Endothelial cell of umbilical vein (primary cell): ENCODE measurements at regions not wholly inside any gene's neighbourhood (a gene's known extent, or its start where the extent isn't known, plus 50 kb on each side); places are given as distances from the start of the nearest gene placed in this dataset.

Experiments used
- BruUV-seq: library from RNA; stranded (reverse); fragments of 400-500 nt; replicated peaks from 2 replicates; lab custom pipeline; 2021; lab: Mats Ljungman, UMichigan
- CTCF ChIA-PET: fragments of 300-600, 350-600 bp; sonication (Branson Sonifier 250); formaldehyde crosslinking; loops from one replicate; lab custom pipeline; 2021; ENCODE audit warnings: antibody characterized with exemption, inconsistent platforms; lab: Charles Lee
- POLR2A ChIA-PET: fragments of 300-600, 350-600 bp; sonication (Branson Sonifier 250); formaldehyde crosslinking; loops from one replicate; lab custom pipeline; 2021; ENCODE audit warnings: antibody characterized with exemption, inconsistent platforms; lab: Charles Lee
- DNase-seq: peaks from one replicate; pipeline ENCODE4 v3.0.0-alpha.2; 2011; ENCODE audit warnings: low read depth, low spot score
- FAIRE-seq: peaks from 2 replicates; lab custom pipeline; 2011; peaks lifted over from hg19 to GRCh38; lab: Jason Lieb, UNC
- H2AFZ ChIP-seq: 2 replicates; pipeline ENCODE4 v1.6.0; 2012; ENCODE audit warnings: low read depth, low read length, control low read depth, inconsistent platforms
- H3K27ac ChIP-seq: 2 replicates; pipeline ENCODE4 v1.5.1; 2011; ENCODE audit warnings: low read depth, mild to moderate bottlenecking, control low read depth, low read length, moderate library complexity; ENCODE audit not compliant: insufficient read depth
- H3K27me3 ChIP-seq, 2 experiments: 2 replicates each; pipeline versions ENCODE4 v1.6.0 to v1.6.1; 2011; ENCODE audit warnings: low read length in 2 of 2, mixed read lengths in 1 of 2; ENCODE audit not compliant: control insufficient read depth in 2 of 2, insufficient read depth in 2 of 2
- H3K36me3 ChIP-seq, 2 experiments: 2 replicates in 1 of 2; 3 replicates in 1 of 2; pipeline ENCODE4 v1.5.1; 2011; ENCODE audit warnings: low read length in 2 of 2, mild to moderate bottlenecking in 1 of 2, moderate library complexity in 1 of 2; ENCODE audit not compliant: control insufficient read depth in 2 of 2, insufficient read depth in 2 of 2; ENCODE audit errors: extremely low read depth in 1 of 2
- H3K4me1 ChIP-seq: 3 replicates; pipeline ENCODE4 v1.5.1; 2011; ENCODE audit warnings: mild to moderate bottlenecking, low read length; ENCODE audit not compliant: control insufficient read depth, insufficient read depth; ENCODE audit errors: extremely low read depth
- H3K4me2 ChIP-seq: 2 replicates; pipeline ENCODE4 v1.6.1; 2011; ENCODE audit warnings: low read length, control low read depth, mixed read lengths; ENCODE audit not compliant: insufficient read depth
- H3K4me3 ChIP-seq, 3 experiments: fragments of 200-600 bp in 1 of 3; sonication (generic), shearing (Covaris generic) in 1 of 3; replicated peaks in 1 of 3; 2 replicates each; pipeline ENCODE4 v1.5.1; 2011 to 2016; ENCODE audit warnings: control low read depth in 3 of 3, low read length in 3 of 3, mild to moderate bottlenecking in 2 of 3, inconsistent platforms in 1 of 3, low read depth in 1 of 3, moderate library complexity in 1 of 3; ENCODE audit not compliant: insufficient read depth in 1 of 3
- H3K79me2 ChIP-seq: 2 replicates; pipeline ENCODE4 v1.6.0; 2012; ENCODE audit warnings: low read length, inconsistent platforms; ENCODE audit not compliant: control insufficient read depth, insufficient read depth
- H3K9ac ChIP-seq: replicated peaks from 2 replicates; pipeline ENCODE3; 2011; ENCODE audit warnings: low read length, control low read depth; ENCODE audit not compliant: insufficient read depth; ENCODE audit errors: extremely low read depth
- H3K9me1 ChIP-seq: replicated peaks from 3 replicates; pipeline ENCODE4 v1.6.0; 2011; ENCODE audit warnings: mild to moderate bottlenecking, low read length; ENCODE audit not compliant: control insufficient read depth, insufficient read depth; ENCODE audit errors: extremely low read depth
- H3K9me3 ChIP-seq: replicated peaks from 2 replicates; pipeline ENCODE4 v1.5.1; 2012; ENCODE audit warnings: low read length, inconsistent platforms; ENCODE audit not compliant: control insufficient read depth, insufficient read depth
- H4K20me1 ChIP-seq: replicated peaks from 2 replicates; pipeline ENCODE3; 2011; ENCODE audit warnings: mild to moderate bottlenecking, low read length; ENCODE audit not compliant: control insufficient read depth, insufficient read depth; ENCODE audit errors: extremely low read depth
- CTCF ChIP-seq, 2 donors: IDR thresholded peaks; 1 replicate in 1 of 2; 2 replicates in 1 of 2; pipeline ENCODE4 v1.5.1; 2011; ENCODE audit warnings: low read length in 2 of 2, mild to moderate bottlenecking in 2 of 2, moderate library complexity in 2 of 2, control low read depth in 1 of 2, inconsistent platforms in 1 of 2, low read depth in 1 of 2; ENCODE audit not compliant: insufficient read depth in 1 of 2; ENCODE audit errors: extremely low read depth in 1 of 2
- EZH2 ChIP-seq: IDR thresholded peaks from 2 replicates; pipeline ENCODE4 v1.6.1; 2012; ENCODE audit warnings: borderline replicate concordance, low read depth, mild to moderate bottlenecking, moderate library complexity, low read length, inconsistent platforms; ENCODE audit not compliant: severe bottlenecking
- FOS ChIP-seq: IDR thresholded peaks from 2 replicates; pipeline ENCODE4 v1.6.1; 2011; ENCODE audit warnings: mild to moderate bottlenecking, low read length, moderate library complexity, borderline replicate concordance; ENCODE audit not compliant: insufficient read depth
- GATA2 ChIP-seq: IDR thresholded peaks from 2 replicates; pipeline ENCODE4 v1.7.0; 2011; ENCODE audit warnings: low read depth, mild to moderate bottlenecking, moderate library complexity, mixed read lengths, low read length; ENCODE audit not compliant: insufficient read length, insufficient read depth
- JUN ChIP-seq: IDR thresholded peaks from 2 replicates; pipeline ENCODE4 v1.6.1; 2011; ENCODE audit warnings: borderline replicate concordance, low read depth; ENCODE audit not compliant: insufficient read length, insufficient read depth
- MAX ChIP-seq: IDR thresholded peaks from 2 replicates; pipeline ENCODE4 v1.6.1; 2011; ENCODE audit not compliant: insufficient read depth, insufficient read length
- MYC ChIP-seq: IDR thresholded peaks from one replicate; pipeline ENCODE4 v1.6.1; 2011; ENCODE audit warnings: mild to moderate bottlenecking, low read depth, low read length
- POLR2A ChIP-seq: IDR thresholded peaks from 2 replicates; pipeline ENCODE4 v1.6.1; 2012; ENCODE audit warnings: low read depth, mild to moderate bottlenecking, control low read depth, low read length
- POLR2AphosphoS5 ChIP-seq: IDR thresholded peaks from 2 replicates; pipeline ENCODE4 v1.6.1; 2012; ENCODE audit warnings: low read depth, mild to moderate bottlenecking, control low read depth, low read length, moderate library complexity; ENCODE audit not compliant: insufficient read depth
- dilution Hi-C: fragments of 300-500 bp; cut with MboI; formaldehyde crosslinking; loops from one replicate; pipeline ENCODE4 v1.15.0; 2019; ENCODE audit warnings: low sequenced_read_pairs; ENCODE audit not compliant: extremely low pct_ligation_motif_present
- intact Hi-C: fragments of 100-400 bp; cut with micrococcal nuclease; formaldehyde crosslinking; loops from one replicate; pipeline ENCODE4 v1.10.0; 2022

GRCh38 chr13:74259641-74260040 is 125.4 kb upstream of the KLF12 start:
- ChIA-PET POLR2A (no interaction called here), CTCF (no interaction called here)
- no peak overlapping the region for H3K4me3 ChIP-seq
- no peaks in the 10 kb centered on the region for H4K20me1 ChIP-seq
- dilution Hi-C loops (no loop called here), intact Hi-C loops (no loop called here)
- no peaks in the 10 kb centered on the region for H3K79me2 ChIP-seq
- H3K4me1 ChIP-seq, result no peaks in the 10 kb centered on the region
- DNase-seq (no peak), FAIRE-seq (no peak)
- no TSS peak for BruUV-seq
- no peak overlapping the region for H2AFZ ChIP-seq
- H3K27ac ChIP-seq, result no peak overlapping the region
- H3K27me3 ChIP-seq, result no peaks in the 10 kb centered on the region
- no peaks in the 10 kb centered on the region for H3K9me3 ChIP-seq
- no peak for TF ChIP-seq CTCF (IDR thresholded peaks at IDR 0.05; ENCODE audit: extremely low read depth in 1 of 2, insufficient read depth in 1 of 2, low read depth in 1 of 2, low read length in 2 of 2)
- no peak for TF ChIP-seq JUN
- TF ChIP-seq MAX, result no peak
- TF ChIP-seq POLR2A, result no peak
- no peak for TF ChIP-seq MYC
- TF ChIP-seq POLR2AphosphoS5, result no peak
- no peak for TF ChIP-seq EZH2
- TF ChIP-seq FOS, result no peak
- no peak for TF ChIP-seq GATA2
- no peaks in the 10 kb centered on the region for H3K9me1 ChIP-seq
- H3K36me3 ChIP-seq, result no peaks in the 10 kb centered on the region
- H3K4me2 ChIP-seq, result no peak overlapping the region
- H3K9ac ChIP-seq, result no peak overlapping the region
